Neural cell (in vitro differentiated cells): ENCODE measurements at regions not wholly inside any gene's neighbourhood (a gene's known extent, or its start where the extent isn't known, plus 50 kb on each side); places are given as distances from the start of the nearest gene placed in this dataset.
A peak's percentile ranks its signal among the peaks of the same experiment; 100 is the strongest.

Source experiments
- H2AFZ ChIP-seq: fragments of 200-600, 300-800 bp; sonication (generic), shearing (Covaris generic); 2 replicates; pipeline ENCODE4 v1.6.0; 2014; ENCODE audit warnings: low read depth, mild to moderate bottlenecking, antibody characterized with exemption, low read length, moderate library complexity
- H3F3A ChIP-seq: fragments of 200-600 bp; shearing (Covaris generic); 2 replicates; pipeline ENCODE4 v1.6.1; 2016; ENCODE audit warnings: mild to moderate bottlenecking, moderate library complexity, mixed read lengths, antibody characterized with exemption, low read length; ENCODE audit not compliant: insufficient read depth, poor library complexity, severe bottlenecking
- H3K27ac ChIP-seq: fragments of 200-600, 300-800 bp; sonication (generic), shearing (Covaris generic); 2 replicates; pipeline ENCODE4 v1.5.1; 2014; ENCODE audit warnings: mild to moderate bottlenecking, low read length, moderate library complexity
- H3K27me3 ChIP-seq: fragments of 300-800, 200-600 bp; sonication (generic), shearing (Covaris generic); 2 replicates; pipeline ENCODE4 v1.6.0; 2014; ENCODE audit warnings: mild to moderate bottlenecking, low read depth, low read length, moderate library complexity; ENCODE audit not compliant: insufficient read depth
- H3K36me3 ChIP-seq: fragments of 300-800, 200-600 bp; sonication (generic), shearing (Covaris generic); 2 replicates; pipeline ENCODE4 v1.5.1; 2014; ENCODE audit warnings: mild to moderate bottlenecking, antibody characterized with exemption, low read length, moderate library complexity; ENCODE audit not compliant: insufficient read depth
- H3K4me2 ChIP-seq: fragments of 300-800, 200-600 bp; sonication (generic), shearing (Covaris generic); 2 replicates; pipeline ENCODE4 v1.6.0; 2014; ENCODE audit warnings: mild to moderate bottlenecking, low read length
- H3K4me3 ChIP-seq: fragments of 300-800, 200-600 bp; sonication (generic), shearing (Covaris generic); 2 replicates; pipeline ENCODE4 v1.5.1; 2014; ENCODE audit warnings: mild to moderate bottlenecking, low read length, moderate library complexity
- H3K79me2 ChIP-seq: fragments of 200-600 bp; shearing (Covaris generic); replicated peaks from 2 replicates; pipeline ENCODE4 v1.6.0; 2014; ENCODE audit warnings: mild to moderate bottlenecking, low read length, moderate library complexity; ENCODE audit not compliant: insufficient read depth
- H3K9ac ChIP-seq: fragments of 300-800, 200-600 bp; sonication (generic), shearing (Covaris generic); 2 replicates; pipeline ENCODE4 v1.6.1; 2016; ENCODE audit warnings: mild to moderate bottlenecking, low read length, mixed read lengths
- H3K9me2 ChIP-seq: fragments of 200-600 bp; shearing (Covaris generic); 2 replicates; pipeline ENCODE4 v1.6.1; 2016; ENCODE audit warnings: mild to moderate bottlenecking, low read length, mixed read lengths; ENCODE audit not compliant: insufficient read depth
- H3K9me3 ChIP-seq: fragments of 200-600, 300-800 bp; sonication (generic), shearing (Covaris generic); 2 replicates; pipeline ENCODE4 v1.6.1; 2016; ENCODE audit warnings: mild to moderate bottlenecking, mixed run types, low read length, moderate library complexity, mixed read lengths
- H4K20me1 ChIP-seq: fragments of 200-600 bp; shearing (Covaris generic); 2 replicates; pipeline ENCODE4 v1.6.1; 2016; ENCODE audit warnings: mild to moderate bottlenecking, mixed run types; ENCODE audit not compliant: insufficient read depth
- CTCF ChIP-seq: fragments of 450-650 bp; IDR thresholded peaks from 2 replicates; pipeline ENCODE4 v1.5.1; 2014; ENCODE audit warnings: antibody characterized with exemption, mild to moderate bottlenecking, moderate library complexity; ENCODE audit not compliant: poor library complexity, severe bottlenecking
- EP300 ChIP-seq: fragments of 450-650 bp; conservative IDR thresholded peaks from 2 replicates; pipeline ENCODE4 v1.6.1; 2014; ENCODE audit warnings: antibody characterized with exemption, mild to moderate bottlenecking, moderate library complexity; ENCODE audit not compliant: poor library complexity, severe bottlenecking
- EZH2 ChIP-seq: fragments of 200-600, 300-800 bp; shearing (Covaris generic), sonication (generic); IDR thresholded peaks from 2 replicates; pipeline ENCODE4 v1.6.1; 2014; ENCODE audit warnings: antibody characterized with exemption, low read length, borderline replicate concordance, mild to moderate bottlenecking; ENCODE audit not compliant: insufficient read depth, poor library complexity, severe bottlenecking
- MXI1 ChIP-seq: fragments of 450-650 bp; conservative IDR thresholded peaks from 2 replicates; pipeline ENCODE4 v1.6.1; 2014; ENCODE audit warnings: antibody characterized with exemption, mild to moderate bottlenecking; ENCODE audit not compliant: poor library complexity, severe bottlenecking
- POLR2AphosphoS5 ChIP-seq: IDR thresholded peaks from 2 replicates; pipeline ENCODE4 v1.6.1; 2012
- RAD21 ChIP-seq: fragments of 450-650 bp; conservative IDR thresholded peaks from 2 replicates; pipeline ENCODE4 v1.6.1; 2014; ENCODE audit warnings: antibody characterized with exemption, mild to moderate bottlenecking, moderate library complexity
- SMC3 ChIP-seq: fragments of 450-650 bp; conservative IDR thresholded peaks from 2 replicates; pipeline ENCODE4 v1.6.1; 2014; ENCODE audit warnings: antibody characterized with exemption, mild to moderate bottlenecking, moderate library complexity; ENCODE audit not compliant: poor library complexity
- TAF1 ChIP-seq: IDR thresholded peaks from 2 replicates; pipeline ENCODE4 v1.6.1; 2012; ENCODE audit warnings: low read depth
- TF ChIP-seq, protein P1 (sequence below): IDR thresholded peaks from 2 replicates; pipeline ENCODE4 v1.6.1; 2012; ENCODE audit warnings: borderline replicate concordance

DNA sequence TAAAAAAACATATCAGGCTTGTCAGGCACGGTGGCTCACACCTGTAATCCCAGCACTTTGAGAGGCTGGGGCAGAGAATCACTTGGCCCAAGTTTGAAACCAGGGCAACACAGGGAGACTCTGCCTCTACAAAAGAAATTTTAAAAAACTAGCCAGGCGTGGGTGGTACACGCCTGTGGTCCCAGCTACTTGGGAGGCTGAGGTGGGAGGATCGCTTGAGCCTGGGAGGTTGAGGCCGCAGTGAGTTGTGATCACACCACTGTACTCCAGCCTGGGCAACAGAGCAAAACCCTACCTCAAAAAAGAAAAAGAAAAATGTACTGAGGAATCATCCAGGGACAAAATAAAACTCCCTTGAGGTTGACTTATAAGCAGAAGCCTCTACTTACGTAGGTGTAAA is 149.9 kb upstream of the KLF14 start:
- Histone ChIP-seq H3K27ac (no peak overlapping the region), H3K9me3 (no peaks in the 10 kb centered on the region), H3K36me3 (no peaks in the 10 kb centered on the region), H2AFZ (no peak overlapping the region), H3K27me3 (no peaks in the 10 kb centered on the region), H4K20me1 (no peaks in the 10 kb centered on the region), H3K9me2 (no peaks in the 10 kb centered on the region), H3K79me2 (no peaks in the 10 kb centered on the region), H3F3A (no peaks in the 10 kb centered on the region), H3K4me2 (no peak overlapping the region), H3K4me3 (no peak overlapping the region), H3K9ac (no peak overlapping the region)
- no peak for TF ChIP-seq CTCF
- TF ChIP-seq EP300, result no peak
- TF ChIP-seq, protein P1, sequence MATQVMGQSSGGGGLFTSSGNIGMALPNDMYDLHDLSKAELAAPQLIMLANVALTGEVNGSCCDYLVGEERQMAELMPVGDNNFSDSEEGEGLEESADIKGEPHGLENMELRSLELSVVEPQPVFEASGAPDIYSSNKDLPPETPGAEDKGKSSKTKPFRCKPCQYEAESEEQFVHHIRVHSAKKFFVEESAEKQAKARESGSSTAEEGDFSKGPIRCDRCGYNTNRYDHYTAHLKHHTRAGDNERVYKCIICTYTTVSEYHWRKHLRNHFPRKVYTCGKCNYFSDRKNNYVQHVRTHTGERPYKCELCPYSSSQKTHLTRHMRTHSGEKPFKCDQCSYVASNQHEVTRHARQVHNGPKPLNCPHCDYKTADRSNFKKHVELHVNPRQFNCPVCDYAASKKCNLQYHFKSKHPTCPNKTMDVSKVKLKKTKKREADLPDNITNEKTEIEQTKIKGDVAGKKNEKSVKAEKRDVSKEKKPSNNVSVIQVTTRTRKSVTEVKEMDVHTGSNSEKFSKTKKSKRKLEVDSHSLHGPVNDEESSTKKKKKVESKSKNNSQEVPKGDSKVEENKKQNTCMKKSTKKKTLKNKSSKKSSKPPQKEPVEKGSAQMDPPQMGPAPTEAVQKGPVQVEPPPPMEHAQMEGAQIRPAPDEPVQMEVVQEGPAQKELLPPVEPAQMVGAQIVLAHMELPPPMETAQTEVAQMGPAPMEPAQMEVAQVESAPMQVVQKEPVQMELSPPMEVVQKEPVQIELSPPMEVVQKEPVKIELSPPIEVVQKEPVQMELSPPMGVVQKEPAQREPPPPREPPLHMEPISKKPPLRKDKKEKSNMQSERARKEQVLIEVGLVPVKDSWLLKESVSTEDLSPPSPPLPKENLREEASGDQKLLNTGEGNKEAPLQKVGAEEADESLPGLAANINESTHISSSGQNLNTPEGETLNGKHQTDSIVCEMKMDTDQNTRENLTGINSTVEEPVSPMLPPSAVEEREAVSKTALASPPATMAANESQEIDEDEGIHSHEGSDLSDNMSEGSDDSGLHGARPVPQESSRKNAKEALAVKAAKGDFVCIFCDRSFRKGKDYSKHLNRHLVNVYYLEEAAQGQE, result no peak
- TF ChIP-seq POLR2AphosphoS5, result no peak
- TF ChIP-seq SMC3, result no peak
- TF ChIP-seq MXI1, result no peak
- no peak for TF ChIP-seq TAF1
- no peak for TF ChIP-seq EZH2
- TF ChIP-seq RAD21, result no peak

DNA sequence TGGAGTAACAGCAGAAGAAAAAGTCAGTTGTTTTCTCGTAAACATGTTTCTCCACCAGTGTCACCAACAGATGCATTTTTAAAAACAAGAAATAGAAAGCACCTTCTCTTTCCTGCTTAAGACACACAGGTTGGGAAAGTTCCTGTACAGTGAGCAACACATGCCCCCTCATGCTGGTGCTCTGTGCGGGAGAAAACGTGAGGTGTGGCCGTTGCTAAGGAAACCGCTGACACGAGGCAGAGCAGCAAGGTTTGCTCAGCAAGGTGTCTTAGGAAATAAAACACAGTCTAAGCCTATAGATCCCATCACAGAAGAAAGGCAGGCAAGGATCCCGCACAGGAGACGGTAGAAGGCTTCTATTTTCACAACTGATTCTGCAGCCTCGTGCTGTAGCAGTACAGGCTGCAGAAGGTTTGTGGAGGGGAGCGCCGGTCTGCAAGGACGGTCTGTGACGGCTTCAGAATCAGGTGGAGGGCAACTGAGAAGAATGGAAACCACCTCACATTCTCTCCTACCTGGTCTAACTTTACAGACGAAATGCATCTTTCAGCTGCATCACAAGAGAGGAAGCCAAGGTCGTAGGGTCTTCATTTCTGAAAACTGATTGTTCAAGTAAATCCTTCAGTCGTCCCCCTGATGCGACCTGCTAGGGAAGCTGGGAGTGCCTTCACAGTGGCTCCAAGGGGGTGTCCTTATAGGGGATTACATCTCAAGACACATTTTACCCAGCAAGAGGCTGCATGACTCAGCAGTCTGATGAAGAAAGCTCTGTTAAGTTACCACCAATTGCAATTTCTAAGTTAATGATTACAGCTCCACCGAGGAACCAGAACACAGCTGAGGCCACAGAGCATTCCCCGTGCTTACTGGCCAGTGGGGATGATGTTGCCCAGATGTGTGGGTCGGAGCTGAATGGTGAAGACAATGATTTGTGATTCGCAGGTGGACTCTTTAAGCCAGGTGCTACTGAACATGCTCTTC is 150.7 kb upstream of the KLF14 start:
- H3K9me3 ChIP-seq, result no peaks in the 10 kb centered on the region
- no peaks in the 10 kb centered on the region for H4K20me1 ChIP-seq
- H3K36me3 ChIP-seq, result no peaks in the 10 kb centered on the region
- H2AFZ ChIP-seq, result no peak overlapping the region
- H3K27ac ChIP-seq, result no peak overlapping the region
- no peaks in the 10 kb centered on the region for H3F3A ChIP-seq
- H3K4me2 ChIP-seq, result no peak overlapping the region
- H3K9ac ChIP-seq, result no peak overlapping the region
- no peaks in the 10 kb centered on the region for H3K9me2 ChIP-seq
- no peaks in the 10 kb centered on the region for H3K79me2 ChIP-seq
- no peaks in the 10 kb centered on the region for H3K27me3 ChIP-seq
- peak; percentile 45 for TF ChIP-seq MXI1
- no peak for TF ChIP-seq EZH2
- H3K4me3 ChIP-seq, result no peak overlapping the region
